ENCODE measurements at regions not wholly inside any gene's neighbourhood (a gene's known extent, or its start where the extent isn't known, plus 50 kb on each side); places are given as distances from the start of the nearest gene placed in this dataset.

DNA sequence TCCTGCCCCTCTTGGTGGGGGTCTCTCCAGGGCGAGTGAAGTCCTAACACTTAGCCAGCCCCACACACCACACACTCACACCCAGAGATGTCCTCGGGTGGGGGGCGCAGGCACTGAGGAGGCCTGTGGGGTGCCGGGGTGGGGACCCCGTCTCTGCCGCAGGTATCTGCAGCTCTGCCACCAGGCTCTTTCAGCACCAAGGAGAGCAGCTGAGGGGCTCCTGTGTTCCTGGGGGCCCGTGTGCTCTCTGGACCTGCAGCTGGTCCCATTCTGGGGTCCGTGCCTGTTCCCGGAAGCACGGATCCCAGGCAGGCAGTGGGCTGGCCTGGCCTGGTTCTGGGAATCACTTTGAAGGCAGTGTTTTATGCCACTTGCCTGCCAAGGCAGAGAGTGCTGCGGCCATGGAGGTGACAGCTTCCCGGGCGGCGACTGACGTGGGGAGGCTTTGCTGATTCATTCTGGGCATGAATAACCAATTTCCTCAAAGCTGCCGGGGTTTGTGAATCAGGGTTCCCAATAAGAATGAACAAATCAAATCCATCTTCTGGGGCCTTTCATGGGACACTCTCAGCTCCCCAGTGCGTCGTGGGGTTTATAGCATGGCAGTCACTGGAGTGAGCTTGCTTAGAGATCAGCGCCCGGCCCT is 54.4 kb upstream of the SLCO4A1 start:
- TF ChIP-seq POLR2A (IDR thresholded peaks at IDR 0.05) (no peak), POLR2AphosphoS5 (IDR thresholded peaks at IDR 0.05) (no peak)
- TF ChIP-seq, protein P1, sequence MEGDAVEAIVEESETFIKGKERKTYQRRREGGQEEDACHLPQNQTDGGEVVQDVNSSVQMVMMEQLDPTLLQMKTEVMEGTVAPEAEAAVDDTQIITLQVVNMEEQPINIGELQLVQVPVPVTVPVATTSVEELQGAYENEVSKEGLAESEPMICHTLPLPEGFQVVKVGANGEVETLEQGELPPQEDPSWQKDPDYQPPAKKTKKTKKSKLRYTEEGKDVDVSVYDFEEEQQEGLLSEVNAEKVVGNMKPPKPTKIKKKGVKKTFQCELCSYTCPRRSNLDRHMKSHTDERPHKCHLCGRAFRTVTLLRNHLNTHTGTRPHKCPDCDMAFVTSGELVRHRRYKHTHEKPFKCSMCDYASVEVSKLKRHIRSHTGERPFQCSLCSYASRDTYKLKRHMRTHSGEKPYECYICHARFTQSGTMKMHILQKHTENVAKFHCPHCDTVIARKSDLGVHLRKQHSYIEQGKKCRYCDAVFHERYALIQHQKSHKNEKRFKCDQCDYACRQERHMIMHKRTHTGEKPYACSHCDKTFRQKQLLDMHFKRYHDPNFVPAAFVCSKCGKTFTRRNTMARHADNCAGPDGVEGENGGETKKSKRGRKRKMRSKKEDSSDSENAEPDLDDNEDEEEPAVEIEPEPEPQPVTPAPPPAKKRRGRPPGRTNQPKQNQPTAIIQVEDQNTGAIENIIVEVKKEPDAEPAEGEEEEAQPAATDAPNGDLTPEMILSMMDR (IDR thresholded peaks at IDR 0.05), result no peak

Measured in stomach (tissue), 4 donors.